CD4-positive, alpha-beta T cell treated with Interleukin-17A for 4 hours (primary cell): ENCODE measurements at regions not wholly inside any gene's neighbourhood (a gene's known extent, or its start where the extent isn't known, plus 50 kb on each side); places are given as distances from the start of the nearest gene placed in this dataset.
"Not testable (repeated sequence)": the region's sequence is repeated elsewhere in the genome, so short reads cannot be mapped to it uniquely, and the experiment has no call there.

ENCODE experiments used
- DNase-seq: peaks from one replicate; pipeline ENCODE4 v3.0.0-alpha.2; 2020; ENCODE audit warnings: mixed read lengths

DNA sequence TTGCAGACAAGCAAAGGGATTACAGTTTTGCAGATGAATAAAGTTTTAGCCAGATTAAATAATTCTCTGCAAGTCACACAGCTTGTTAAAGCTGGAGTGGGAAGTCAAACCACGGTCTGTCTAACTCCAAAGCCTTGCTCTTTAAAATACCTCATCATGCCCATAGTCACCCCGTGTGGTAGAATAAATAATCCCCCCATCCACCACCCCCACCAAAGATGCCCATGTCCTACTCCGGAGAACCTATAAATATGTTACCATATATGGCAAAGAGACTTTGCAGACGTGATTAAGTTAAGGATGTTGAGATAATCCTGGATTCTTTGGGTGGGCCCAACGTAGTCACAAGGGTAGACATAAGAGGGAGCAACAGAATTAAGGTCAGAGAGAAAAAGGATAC is 118.7 kb downstream of the BEND2 start:
- no peak for DNase-seq

DNA sequence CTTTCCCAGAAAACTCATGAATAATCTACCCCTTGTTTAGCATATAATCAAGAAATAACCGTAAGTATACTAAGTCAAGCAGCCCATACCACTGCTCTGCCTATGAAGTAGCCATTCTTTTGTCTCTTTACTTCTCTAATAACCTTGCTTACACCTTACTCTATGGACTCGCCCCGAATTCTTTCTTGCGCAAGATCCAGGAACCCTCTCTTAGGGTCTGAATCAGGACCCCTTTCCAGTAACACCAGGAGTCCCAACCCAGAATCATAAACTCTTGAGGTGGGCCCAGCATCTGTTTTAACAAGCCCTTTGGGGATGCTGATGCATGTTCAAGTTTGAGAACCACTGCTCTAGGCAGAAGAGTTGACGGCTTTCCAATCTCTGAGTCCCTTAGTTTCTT is 119.6 kb downstream of the BEND2 start:
- no peak for DNase-seq

DNA sequence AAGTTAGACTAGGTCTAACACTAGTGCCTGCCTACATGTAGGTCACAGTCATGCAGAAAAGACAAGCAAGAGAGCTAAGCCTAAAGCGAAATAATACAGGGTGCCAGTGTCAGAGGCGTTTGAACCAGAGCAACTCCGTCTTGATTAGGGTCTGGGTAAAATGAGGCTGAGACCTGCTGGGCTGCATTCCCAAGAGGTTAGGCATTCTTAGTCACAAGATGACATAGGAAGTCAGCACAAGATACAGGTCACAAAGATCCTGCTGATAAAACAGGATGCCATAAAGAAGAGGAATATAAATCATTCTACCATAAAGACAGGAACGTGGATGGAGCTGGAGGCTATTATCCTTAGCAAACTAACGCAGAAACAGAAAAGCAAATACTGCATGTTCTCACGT is 120.9 kb downstream of the BEND2 start:
- no peak for DNase-seq

- DNase-seq, result no peak
Measured at GRCh38 chrX:18098763-18099162, 121.9 kb downstream of the BEND2 start.

DNA sequence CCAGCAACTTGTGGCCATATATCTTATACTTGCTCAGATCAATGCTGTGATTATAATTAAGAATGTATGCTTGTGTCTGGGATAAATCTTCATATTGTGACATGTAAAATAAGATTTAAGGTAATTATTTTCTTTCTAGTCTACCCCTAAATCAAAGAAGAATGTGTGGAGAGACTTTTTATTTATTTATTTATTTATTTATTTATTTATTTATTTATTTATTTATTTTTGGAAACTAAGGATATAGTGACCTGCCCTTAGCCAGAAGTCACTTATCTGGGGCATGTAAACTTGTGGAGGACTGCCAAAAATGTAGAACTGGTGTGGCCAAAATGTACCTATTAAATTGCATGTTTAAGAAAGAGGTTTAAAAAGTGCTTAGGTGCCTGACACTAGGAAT is 144.3 kb downstream of the BEND2 start:
- no peak for DNase-seq

GRCh38 chrX:18075603-18076002 is 145.1 kb downstream of the BEND2 start:
- no peak for DNase-seq

GRCh38 chrX:18068045-18068444 is 152.6 kb downstream of the BEND2 start:
- DNase-seq, result not testable (repeated sequence)

- DNase-seq, result no peak
Measured at GRCh38 chrX:18065956-18066355, 154.7 kb downstream of the BEND2 start.

DNA sequence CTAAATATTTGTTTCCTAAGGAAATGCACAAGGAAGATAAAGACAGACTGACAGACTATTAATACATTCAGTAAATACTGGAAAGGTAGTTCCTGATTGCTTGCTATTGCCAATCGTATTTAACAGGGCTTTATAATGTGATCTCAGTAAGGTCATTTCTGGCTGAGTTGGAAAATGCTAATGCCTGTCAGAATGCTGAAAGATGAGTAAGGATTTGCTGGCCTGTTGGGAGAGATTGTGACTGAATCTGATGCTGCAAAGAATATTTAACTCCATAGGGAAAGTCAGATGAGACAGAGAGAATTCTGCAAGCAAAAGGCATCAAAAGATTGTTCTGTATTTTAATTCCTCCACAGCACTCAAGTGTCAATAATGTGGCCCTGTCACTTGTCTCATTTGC is 169.0 kb downstream of the BEND2 start:
- DNase-seq, result no peak

- no peak for DNase-seq
Measured at GRCh38 chrX:18047491-18047890, 173.2 kb downstream of the BEND2 start.

DNA sequence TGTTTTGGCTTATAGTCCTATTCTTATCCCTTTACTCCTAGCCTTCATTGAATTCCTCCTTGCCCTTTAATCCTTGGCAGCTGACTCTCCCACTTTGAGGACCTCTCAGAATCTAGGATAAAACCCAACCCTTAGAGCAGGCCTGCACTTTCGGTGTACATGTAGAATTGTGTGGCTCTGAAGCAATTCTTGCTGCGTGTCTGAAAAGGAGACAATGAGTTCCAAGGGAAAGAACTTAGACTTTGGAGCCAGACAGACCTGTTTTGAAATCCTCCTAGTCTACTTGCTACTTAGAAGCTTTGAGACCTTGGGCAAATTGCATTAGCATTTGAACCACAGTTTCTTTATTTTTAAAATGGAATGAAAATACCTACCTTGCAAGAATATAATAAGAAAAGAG is 175.2 kb downstream of the BEND2 start:
- DNase-seq, result no peak

DNA sequence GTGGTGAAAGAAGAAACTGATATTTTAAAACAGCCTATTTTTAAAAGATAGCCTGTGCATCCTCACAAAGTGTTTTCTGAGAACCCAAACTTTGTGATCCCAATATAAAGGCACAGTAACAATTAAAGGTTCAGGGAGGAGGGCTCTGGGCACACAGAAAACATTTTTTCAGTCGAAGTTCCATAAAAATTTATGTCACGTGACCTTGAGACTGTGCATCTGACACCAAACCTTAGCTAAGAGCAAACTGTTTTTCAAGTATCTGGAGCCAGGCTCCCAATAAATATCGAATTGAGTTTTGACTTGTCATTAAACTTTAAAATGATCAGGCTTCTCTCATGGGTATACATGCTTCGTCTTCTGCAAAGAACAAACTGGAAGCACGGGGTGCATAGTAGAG is 177.9 kb downstream of the BEND2 start:
- DNase-seq, result no peak

DNA sequence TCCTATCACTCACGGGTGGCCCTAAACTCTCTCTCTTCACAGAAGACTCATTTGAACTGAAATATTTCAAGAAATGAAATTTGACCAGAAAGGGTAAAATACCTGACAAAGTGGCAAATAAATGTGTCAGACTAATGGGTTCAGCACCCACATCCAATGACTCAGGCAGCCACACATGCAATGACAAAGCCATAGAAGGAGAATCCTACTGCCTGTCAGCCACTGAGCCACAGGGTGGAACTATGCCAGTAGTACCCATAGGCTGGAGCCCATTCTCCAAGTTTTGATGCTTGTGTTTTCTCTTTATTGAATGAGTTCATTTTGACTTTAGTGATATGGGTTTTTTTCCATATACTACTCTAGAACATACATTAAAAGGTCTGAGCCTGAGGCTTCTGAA is 179.0 kb downstream of the BEND2 start:
- no peak for DNase-seq

DNA sequence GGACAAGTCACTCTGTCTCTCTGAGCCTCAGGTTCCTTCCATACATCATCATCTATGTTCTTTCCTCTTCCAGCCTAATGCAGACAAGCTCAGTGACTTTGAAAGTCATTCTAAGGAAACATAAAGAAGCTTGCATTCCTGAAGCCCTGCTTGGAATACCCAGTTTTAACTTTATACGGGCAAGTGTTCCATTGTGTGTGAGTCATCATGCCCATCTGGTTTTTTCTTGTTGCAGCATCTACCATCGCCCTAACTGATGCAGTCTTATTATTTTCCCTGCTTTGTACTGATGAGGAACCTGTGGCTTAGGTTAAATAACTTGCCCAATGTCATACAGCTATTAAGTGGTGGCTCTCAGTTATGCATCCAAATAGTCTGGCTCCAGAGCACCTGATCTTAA is 177.9 kb upstream of the RAI2 start:
- no peak for DNase-seq

DNA sequence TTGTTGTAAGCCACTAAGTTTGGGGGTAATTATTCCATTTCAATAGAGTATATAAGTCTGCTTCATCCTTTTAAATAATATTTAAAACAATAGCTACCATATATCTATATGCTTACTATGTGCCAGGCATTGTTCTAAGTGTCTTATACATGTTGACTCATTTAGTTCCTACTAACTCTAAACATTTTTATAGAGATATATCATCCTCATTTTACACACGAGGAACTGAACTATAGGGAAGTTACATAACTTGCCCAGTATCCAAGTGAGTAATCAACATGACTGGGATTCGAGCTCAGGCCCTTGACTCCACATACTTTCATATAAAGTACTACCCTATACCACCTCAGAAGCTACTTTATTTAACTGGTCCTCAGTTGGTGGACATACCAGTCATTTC is 175.3 kb upstream of the RAI2 start:
- no peak for DNase-seq

- no peak for DNase-seq
Measured at GRCh38 chrX:18034945-18035344, 173.8 kb upstream of the RAI2 start.

GRCh38 chrX:18034504-18034903 is 173.4 kb upstream of the RAI2 start:
- DNase-seq, result no peak

DNA sequence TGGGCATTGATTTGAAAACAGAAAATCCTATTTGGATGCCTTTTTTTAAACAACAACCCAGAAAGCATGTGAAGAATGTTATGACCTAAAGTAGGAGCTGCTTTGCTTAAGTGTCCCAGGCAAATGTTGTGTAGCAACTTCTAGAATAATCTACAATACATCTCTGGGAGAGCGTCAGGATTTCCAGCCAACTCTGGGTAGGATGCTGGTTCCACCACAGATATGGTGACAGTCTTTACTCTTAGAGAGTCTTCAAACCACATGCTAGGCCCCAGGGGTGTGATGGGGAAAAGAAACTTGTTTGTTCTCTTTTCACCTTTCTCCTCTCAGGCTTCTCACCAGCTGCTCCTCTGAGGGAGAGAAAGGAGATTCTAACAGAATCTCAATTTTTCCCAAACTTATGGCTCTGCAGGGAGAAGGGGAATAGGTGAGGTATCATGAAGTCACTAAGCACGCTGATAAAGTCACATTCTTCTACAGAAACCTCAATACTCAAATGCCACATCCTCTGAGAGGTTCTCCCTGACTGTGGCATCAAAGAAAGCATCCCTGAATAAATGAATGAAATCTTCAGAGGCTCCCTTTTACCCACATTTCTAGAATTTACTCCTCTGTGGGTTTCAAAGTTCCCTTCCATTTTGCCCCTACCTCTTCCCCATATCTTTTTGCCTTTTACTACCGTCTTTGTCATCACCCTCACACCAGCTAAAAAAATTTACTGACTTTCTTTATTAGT is 171.6 kb upstream of the RAI2 start:
- no peak for DNase-seq

- no peak for DNase-seq
Measured at GRCh38 chrX:18031726-18032375, 170.8 kb upstream of the RAI2 start.

- DNase-seq, result not testable (repeated sequence)
Measured at GRCh38 chrX:18030656-18031055, 169.6 kb upstream of the RAI2 start.

GRCh38 chrX:18026166-18026565 is 165.1 kb upstream of the RAI2 start:
- DNase-seq, result no peak

GRCh38 chrX:18017411-18017810 is 156.3 kb upstream of the RAI2 start:
- no peak for DNase-seq

GRCh38 chrX:18016941-18017340 is 155.8 kb upstream of the RAI2 start:
- DNase-seq, result no peak

DNA sequence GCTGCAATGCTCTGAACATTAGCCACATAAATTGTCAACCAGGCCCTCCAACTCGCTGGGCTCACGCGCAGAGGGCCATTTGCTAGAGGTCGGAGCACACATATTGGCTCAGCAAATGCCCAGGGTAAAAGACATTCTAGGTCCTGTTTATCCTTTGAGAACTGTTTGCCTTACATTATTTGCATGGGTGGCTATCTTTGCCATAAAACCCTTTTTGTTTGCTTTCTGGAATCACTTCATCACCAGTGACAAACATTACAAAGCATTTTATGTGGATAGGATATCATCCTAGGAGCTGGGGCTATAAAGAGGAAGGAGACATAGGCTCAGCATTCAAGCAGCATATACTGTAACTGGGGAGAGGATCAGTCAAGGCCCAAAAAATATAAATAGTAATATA is 149.2 kb upstream of the RAI2 start:
- no peak for DNase-seq

GRCh38 chrX:18003876-18004275 is 142.8 kb upstream of the RAI2 start:
- no peak for DNase-seq
